Neuronal stem cell (in vitro differentiated cells): ENCODE measurements at regions not wholly inside any gene's neighbourhood (a gene's known extent, or its start where the extent isn't known, plus 50 kb on each side); places are given as distances from the start of the nearest gene placed in this dataset.

Experiments
- DNase-seq: peaks from one replicate; pipeline ENCODE4 v3.0.0-alpha.2; 2013; ENCODE audit warnings: low spot score
- H2AFZ ChIP-seq: one replicate; pipeline ENCODE4 v1.6.1; 2013; ENCODE audit warnings: mild to moderate bottlenecking, low read length, inconsistent platforms
- H2AK5ac ChIP-seq: 2 replicates; pipeline ENCODE4 v1.6.1; 2013; ENCODE audit warnings: low read depth, mild to moderate bottlenecking, inconsistent platforms, low read length, moderate library complexity, mixed read lengths
- H2BK120ac ChIP-seq: 2 replicates; pipeline ENCODE4 v1.6.1; 2013; ENCODE audit warnings: low read depth, mild to moderate bottlenecking, inconsistent platforms, low read length, moderate library complexity, mixed read lengths
- H2BK12ac ChIP-seq: one replicate; pipeline ENCODE4 v1.6.1; 2013; ENCODE audit warnings: low read length, inconsistent platforms
- H2BK15ac ChIP-seq: 2 replicates; pipeline ENCODE4 v1.6.1; 2013; ENCODE audit warnings: mild to moderate bottlenecking, low read length, inconsistent platforms, mixed read lengths
- H2BK5ac ChIP-seq: one replicate; pipeline ENCODE4 v1.6.1; 2013; ENCODE audit warnings: inconsistent platforms, mild to moderate bottlenecking, low read length, moderate library complexity
- H3K14ac ChIP-seq: one replicate; pipeline ENCODE4 v1.6.1; 2013; ENCODE audit warnings: low read length, inconsistent platforms
- H3K18ac ChIP-seq: 2 replicates; pipeline ENCODE4 v1.6.1; 2013; ENCODE audit warnings: low read length, inconsistent platforms
- H3K23ac ChIP-seq: 2 replicates; pipeline ENCODE4 v1.6.1; 2013; ENCODE audit warnings: low read depth, mild to moderate bottlenecking, mixed read lengths, low read length, inconsistent platforms; ENCODE audit not compliant: poor library complexity
- H3K27ac ChIP-seq: replicated peaks from 3 replicates; pipeline ENCODE4 v1.5.1; 2013; ENCODE audit warnings: low read length, inconsistent platforms
- H3K27me3 ChIP-seq, 3 experiments: 2 replicates each; pipeline ENCODE4 v1.6.1; 2013; ENCODE audit warnings: low read length in 3 of 3, mild to moderate bottlenecking in 2 of 3, inconsistent platforms in 1 of 3, low read depth in 1 of 3, mixed read lengths in 1 of 3, moderate library complexity in 1 of 3; ENCODE audit not compliant: control insufficient read depth in 3 of 3, insufficient read depth in 3 of 3
- H3K36me3 ChIP-seq, 2 donors: replicated peaks in 1 of 2; 2 replicates each; pipeline ENCODE4 v1.6.1; 2013; ENCODE audit warnings: low read length in 2 of 2; ENCODE audit not compliant: control insufficient read depth in 2 of 2, insufficient read depth in 2 of 2
- H3K4ac ChIP-seq: 2 replicates; pipeline ENCODE4 v1.6.1; 2013; ENCODE audit warnings: inconsistent platforms, mild to moderate bottlenecking, low read length, moderate library complexity
- H3K4me1 ChIP-seq, 2 donors: 1 replicate in 1 of 2; 2 replicates in 1 of 2; pipeline ENCODE4 v1.6.1; 2013; ENCODE audit warnings: low read length in 2 of 2, low read depth in 1 of 2; ENCODE audit not compliant: control insufficient read depth in 2 of 2, insufficient read depth in 1 of 2
- H3K4me2 ChIP-seq: one replicate; pipeline ENCODE4 v1.6.1; 2013; ENCODE audit warnings: mild to moderate bottlenecking, low read length, inconsistent platforms; ENCODE audit not compliant: insufficient read depth, poor library complexity, severe bottlenecking
- H3K4me3 ChIP-seq, 2 donors: 2 replicates each; pipeline ENCODE4 v1.5.1; 2013; ENCODE audit warnings: low read length in 2 of 2, mild to moderate bottlenecking in 2 of 2, inconsistent platforms in 1 of 2, moderate library complexity in 1 of 2
- H3K79me1 ChIP-seq: one replicate; pipeline ENCODE4 v1.6.1; 2013; ENCODE audit warnings: low read depth, mild to moderate bottlenecking, inconsistent platforms, low read length, moderate library complexity
- H3K9ac ChIP-seq: one replicate; pipeline ENCODE4 v1.6.1; 2013; ENCODE audit warnings: mild to moderate bottlenecking, low read depth, low read length, inconsistent platforms; ENCODE audit not compliant: poor library complexity
- H3K9me3 ChIP-seq, 2 donors: replicated peaks in 1 of 2; 2 replicates each; pipeline versions ENCODE3 to v1.6.1; 2013; ENCODE audit warnings: low read length in 2 of 2, mild to moderate bottlenecking in 2 of 2, inconsistent platforms in 1 of 2, low read depth in 1 of 2, mixed read lengths in 1 of 2, moderate library complexity in 1 of 2; ENCODE audit not compliant: control insufficient read depth in 2 of 2, insufficient read depth in 1 of 2
- H4K8ac ChIP-seq: one replicate; pipeline ENCODE4 v1.6.1; 2013; ENCODE audit warnings: low read depth, mild to moderate bottlenecking, inconsistent platforms, low read length, moderate library complexity
- H4K91ac ChIP-seq: one replicate; pipeline ENCODE4 v1.6.1; 2013; ENCODE audit warnings: low read length, low read depth, mild to moderate bottlenecking, inconsistent platforms; ENCODE audit not compliant: poor library complexity
- WGBS, 2 donors: extraction: QIAGEN DNeasy Blood & Tissue Kit; methylation state at CpG; one replicate each; pipeline ENCODE4 v1.1.7; 2013; ENCODE audit warnings: missing lambda C conversion rate in 2 of 2, mixed read lengths in 1 of 2; ENCODE audit not compliant: insufficient read length in 2 of 2, insufficient replicate concordance in 1 of 2; ENCODE audit errors: extremely low coverage in 2 of 2; 5-methylcytosine and 5-hydroxymethylcytosine counted together

- no peak overlapping the region for H3K27ac ChIP-seq
These were observed 526.0 kb downstream of the ETS1 start for GRCh38 chr11:128061281-128061871.

GRCh38 chr11:128058580-128059208, 528.7 kb downstream of the ETS1 start:
- no peak overlapping the region for H2AFZ ChIP-seq
- H2BK5ac ChIP-seq, result no peak overlapping the region
- H2BK12ac ChIP-seq, result no peak overlapping the region
- no peak overlapping the region for H4K91ac ChIP-seq
- H3K4me1 ChIP-seq, result peaks cover 0 to 6% of the 10 kb centered on the region in 2 donors
- no peaks in the 10 kb centered on the region for H3K36me3 ChIP-seq
- no peak overlapping the region for H3K18ac ChIP-seq
- no peak overlapping the region for H3K27ac ChIP-seq
- no peak overlapping the region for H4K8ac ChIP-seq
- H2BK120ac ChIP-seq, result no peak overlapping the region
- H3K79me1 ChIP-seq, result no peaks in the 10 kb centered on the region
- no peak overlapping the region for H2AK5ac ChIP-seq
- no peaks in the 10 kb centered on the region for H3K27me3 ChIP-seq
- no peaks in the 10 kb centered on the region for H3K9me3 ChIP-seq
- no peak overlapping the region for H3K14ac ChIP-seq
- no peak overlapping the region for H3K9ac ChIP-seq
- H3K4ac ChIP-seq, result no peak overlapping the region
- H2BK15ac ChIP-seq, result no peak overlapping the region
- H3K4me3 ChIP-seq, result no peak overlapping the region
- no peak overlapping the region for H3K4me2 ChIP-seq
- WGBS, 2 donors, result no CpG with 5 or more reads among the region's 5 CpGs
- no peak overlapping the region for H3K23ac ChIP-seq
- DNase-seq, result no peak

More at GRCh38 chr11:128061281-128061871, 526.0 kb downstream of the ETS1 start:
- Histone ChIP-seq H4K8ac (no peak overlapping the region), H3K4me2 (no peak overlapping the region), H3K4me3 (no peak overlapping the region), H3K23ac (no peak overlapping the region), H4K91ac (no peak overlapping the region), H3K79me1 (no peaks in the 10 kb centered on the region), H2BK5ac (no peak overlapping the region), H3K18ac (no peak overlapping the region), H3K27me3 (no peaks in the 10 kb centered on the region), H3K14ac (no peak overlapping the region), H2BK15ac (no peak overlapping the region), H2BK12ac (no peak overlapping the region), H2BK120ac (no peak overlapping the region), H3K9me3 (peaks cover 0 to 4% of the 10 kb centered on the region in 2 donors), H3K4ac (no peak overlapping the region), H3K9ac (no peak overlapping the region), H2AFZ (peak overlapping the region; percentile 42), H3K36me3 (no peaks in the 10 kb centered on the region), H2AK5ac (no peak overlapping the region), H3K4me1 (peaks cover 0 to 6% of the 10 kb centered on the region in 2 donors)
- WGBS, 2 donors, result no CpG with 5 or more reads among the region's 5 CpGs
- DNase-seq, result no peak

- Histone ChIP-seq H2BK15ac (no peak overlapping the region), H3K18ac (no peak overlapping the region), H3K36me3 (no peaks in the 10 kb centered on the region), H3K4me1 (peaks cover 2 to 6% of the 10 kb centered on the region in 2 donors), H3K4ac (no peak overlapping the region), H3K9me3 (no peaks in the 10 kb centered on the region), H3K4me3 (no peak overlapping the region), H3K27ac (no peak overlapping the region), H3K9ac (no peak overlapping the region), H2BK5ac (no peak overlapping the region), H4K91ac (no peak overlapping the region), H2AFZ (no peak overlapping the region), H3K23ac (no peak overlapping the region), H3K4me2 (no peak overlapping the region), H2AK5ac (no peak overlapping the region), H3K27me3 (no peaks in the 10 kb centered on the region), H2BK12ac (no peak overlapping the region), H2BK120ac (no peak overlapping the region), H3K79me1 (no peaks in the 10 kb centered on the region), H3K14ac (no peak overlapping the region), H4K8ac (no peak overlapping the region)
- DNase-seq, result no peak
- no CpG with 5 or more reads among the region's 6 CpGs for WGBS, 2 donors
These were observed 529.5 kb downstream of the ETS1 start for GRCh38 chr11:128057786-128058395.

GRCh38 chr11:128055576-128056217, 531.7 kb downstream of the ETS1 start:
- H3K27ac ChIP-seq, result no peak overlapping the region
- no peak for DNase-seq
- H4K91ac ChIP-seq, result no peak overlapping the region

More at GRCh38 chr11:128055576-128056217, 531.7 kb downstream of the ETS1 start:
- Histone ChIP-seq H2AFZ (no peak overlapping the region), H3K4me2 (no peak overlapping the region), H3K4ac (no peak overlapping the region), H3K23ac (no peak overlapping the region), H3K4me3 (no peak overlapping the region), H3K14ac (no peak overlapping the region), H2BK120ac (no peak overlapping the region), H2BK12ac (no peak overlapping the region), H2AK5ac (no peak overlapping the region), H3K79me1 (no peaks in the 10 kb centered on the region), H2BK15ac (no peak overlapping the region), H3K9me3 (no peaks in the 10 kb centered on the region), H3K27me3 (no peaks in the 10 kb centered on the region), H3K36me3 (no peaks in the 10 kb centered on the region), H3K9ac (no peak overlapping the region), H3K4me1 (peaks cover 2 to 4% of the 10 kb centered on the region in 2 donors), H3K18ac (no peak overlapping the region), H4K8ac (no peak overlapping the region), H2BK5ac (no peak overlapping the region)
- WGBS, 2 donors, result no CpG with 5 or more reads among the region's 3 CpGs
